ENCODE measurements at regions not wholly inside any gene's neighbourhood (a gene's known extent, or its start where the extent isn't known, plus 50 kb on each side); places are given as distances from the start of the nearest gene placed in this dataset.
"Not testable (repeated sequence)": the region's sequence is repeated elsewhere in the genome, so short reads cannot be mapped to it uniquely, and the experiment has no call there.

GRCh38 chr6:58047865-58048264 lies 730.4 kb downstream of the PRIM2 start:
- DNase-seq, result peak; percentile 1
- in situ Hi-C loops (cut with MboI; ENCODE audit: low pct_unique_long_range_greater_than_20kb, low sequenced_read_pairs), result not testable (repeated sequence)

- DNase-seq; in situ Hi-C loops (cut with MboI; ENCODE audit: low pct_unique_long_range_greater_than_20kb, low sequenced_read_pairs): not testable (repeated sequence)
Measured at GRCh38 chr6:58055465-58056176, 738.2 kb downstream of the PRIM2 start.

- DNase-seq; in situ Hi-C loops (cut with MboI; ENCODE audit: low pct_unique_long_range_greater_than_20kb, low sequenced_read_pairs): not testable (repeated sequence)
Measured at GRCh38 chr6:58059701-58060100, 742.3 kb downstream of the PRIM2 start.

- in situ Hi-C loops (cut with MboI; ENCODE audit: low pct_unique_long_range_greater_than_20kb, low sequenced_read_pairs), result not testable (repeated sequence)
Measured at GRCh38 chr6:58063542-58063941, 746.1 kb downstream of the PRIM2 start.

GRCh38 chr6:58067867-58068548 lies 750.6 kb downstream of the PRIM2 start:
- DNase-seq; in situ Hi-C loops (cut with MboI; ENCODE audit: low pct_unique_long_range_greater_than_20kb, low sequenced_read_pairs): not testable (repeated sequence)

More at GRCh38 chr6:58063542-58063941, 746.1 kb downstream of the PRIM2 start:
- DNase-seq, result not testable (repeated sequence)

GRCh38 chr6:58073263-58073662 lies 755.8 kb downstream of the PRIM2 start:
- in situ Hi-C loops (cut with MboI; ENCODE audit: low pct_unique_long_range_greater_than_20kb, low sequenced_read_pairs), result no loop called here
- no peak for DNase-seq

DNA sequence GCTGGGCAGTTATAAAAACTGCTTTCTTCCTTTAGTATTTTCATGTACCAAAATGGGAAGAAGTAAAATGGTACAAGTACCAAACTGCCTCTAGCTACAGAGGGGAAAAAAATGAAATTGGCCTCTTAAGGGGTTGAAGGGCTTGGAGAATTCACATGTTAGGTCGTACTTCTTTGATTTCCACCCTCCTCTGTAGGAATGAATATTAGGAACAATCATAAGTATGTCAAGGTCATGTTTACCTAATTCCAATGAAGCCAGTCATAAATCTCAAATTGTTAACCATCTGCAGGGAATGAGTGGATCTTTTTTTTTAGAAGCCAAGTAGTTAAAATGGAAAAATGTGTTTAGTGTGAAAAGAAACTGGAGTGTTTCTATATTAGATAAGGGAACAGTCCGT lies 772.6 kb downstream of the PRIM2 start:
- in situ Hi-C loops (cut with MboI; ENCODE audit: low pct_unique_long_range_greater_than_20kb, low sequenced_read_pairs); DNase-seq: not testable (repeated sequence)

DNA sequence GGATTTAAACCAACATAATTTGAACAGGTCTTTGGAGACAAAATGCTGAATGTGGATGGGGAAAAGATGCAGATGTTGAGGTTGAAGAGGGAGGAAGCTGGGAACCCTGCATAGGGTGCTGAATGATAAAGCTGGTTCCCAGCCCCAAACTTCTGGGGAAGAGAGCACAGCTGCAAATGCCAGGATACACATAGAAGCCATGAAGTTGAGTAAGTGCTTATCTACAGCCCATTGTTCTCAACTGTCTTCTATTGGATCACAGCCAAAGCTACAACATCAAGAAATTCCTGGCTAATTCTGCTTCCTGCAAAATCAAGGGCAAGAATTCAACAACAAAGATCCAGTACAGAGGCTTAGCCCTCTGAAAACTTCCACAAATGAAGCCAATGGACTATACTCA lies 779.8 kb downstream of the PRIM2 start:
- DNase-seq; in situ Hi-C loops (cut with MboI; ENCODE audit: low pct_unique_long_range_greater_than_20kb, low sequenced_read_pairs): not testable (repeated sequence)

- in situ Hi-C loops (cut with MboI; ENCODE audit: low pct_unique_long_range_greater_than_20kb, low sequenced_read_pairs), result no loop called here
- DNase-seq, result peak; percentile 0
Measured at GRCh38 chr6:58113960-58114359, 796.5 kb downstream of the PRIM2 start.

GRCh38 chr6:58117162-58117561 lies 799.7 kb downstream of the PRIM2 start:
- in situ Hi-C loops (cut with MboI; ENCODE audit: low pct_unique_long_range_greater_than_20kb, low sequenced_read_pairs), result not testable (repeated sequence)

DNA sequence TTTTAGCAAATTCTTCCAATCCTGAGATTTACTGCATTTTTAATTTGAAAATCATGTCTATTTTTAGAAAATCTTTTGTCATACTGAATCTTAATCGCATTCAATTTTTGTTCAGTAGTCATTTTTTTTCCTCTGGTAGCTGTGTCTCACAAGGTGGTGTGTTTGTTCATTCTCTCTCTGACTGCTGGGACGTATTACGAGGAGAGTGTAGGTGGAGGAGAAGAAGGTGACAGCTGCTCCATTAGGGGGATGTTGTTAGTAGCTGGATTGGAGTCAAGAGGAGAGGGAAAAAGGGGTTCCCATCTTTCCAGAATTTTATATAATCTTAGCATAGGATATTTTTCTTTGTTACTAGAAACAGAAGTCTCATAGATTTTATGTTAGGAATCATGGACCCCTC lies 804.2 kb downstream of the PRIM2 start:
- in situ Hi-C loops (cut with MboI; ENCODE audit: low pct_unique_long_range_greater_than_20kb, low sequenced_read_pairs); DNase-seq: not testable (repeated sequence)

More at GRCh38 chr6:58117162-58117561, 799.7 kb downstream of the PRIM2 start:
- DNase-seq, result not testable (repeated sequence)

GRCh38 chr6:58123770-58124169 lies 806.3 kb downstream of the PRIM2 start:
- in situ Hi-C loops (cut with MboI; ENCODE audit: low pct_unique_long_range_greater_than_20kb, low sequenced_read_pairs), result not testable (repeated sequence)

GRCh38 chr6:58128549-58128948 lies 811.1 kb downstream of the PRIM2 start:
- in situ Hi-C loops (cut with MboI; ENCODE audit: low pct_unique_long_range_greater_than_20kb, low sequenced_read_pairs); DNase-seq: not testable (repeated sequence)

More at GRCh38 chr6:58123770-58124169, 806.3 kb downstream of the PRIM2 start:
- DNase-seq, result not testable (repeated sequence)

DNA sequence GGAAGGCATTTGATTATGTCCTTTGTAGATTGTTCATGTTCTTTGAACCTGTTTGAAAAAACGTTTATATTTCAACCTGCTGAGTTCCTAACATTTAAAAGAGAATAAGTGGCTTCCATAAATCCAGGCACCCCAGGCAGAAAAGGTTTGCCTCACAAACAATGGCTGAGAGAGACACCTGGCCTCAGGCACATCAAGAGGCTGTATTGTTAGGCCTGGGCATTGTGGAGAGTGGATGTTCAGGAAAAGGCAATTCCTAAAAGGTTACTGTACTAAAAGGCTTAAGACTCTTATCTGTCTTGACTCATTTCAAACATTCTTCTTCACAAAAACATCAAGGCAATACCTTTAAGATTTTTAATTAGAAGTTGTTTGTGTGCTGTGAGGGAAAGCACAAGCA lies 811.7 kb downstream of the PRIM2 start:
- DNase-seq; in situ Hi-C loops (cut with MboI; ENCODE audit: low pct_unique_long_range_greater_than_20kb, low sequenced_read_pairs): not testable (repeated sequence)

DNA sequence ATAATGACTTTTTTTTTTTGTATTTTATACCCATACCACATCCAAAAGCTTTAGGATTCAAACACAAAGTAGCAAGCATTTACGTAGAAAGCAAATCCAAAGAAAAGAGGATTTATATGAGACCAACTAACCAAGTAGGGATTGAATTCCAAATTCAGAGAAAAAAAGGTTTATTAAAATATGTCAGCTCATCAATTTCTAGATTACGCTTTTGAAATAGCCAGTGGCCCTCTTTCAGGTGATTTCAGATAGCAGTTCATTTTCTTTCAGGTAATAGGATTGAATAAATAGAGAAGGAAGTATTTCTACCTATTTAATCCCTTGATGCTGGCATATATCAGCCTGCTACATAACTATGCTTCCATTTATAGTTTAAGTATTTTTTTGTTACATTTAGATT lies 822.3 kb downstream of the PRIM2 start:
- in situ Hi-C loops (cut with MboI; ENCODE audit: low pct_unique_long_range_greater_than_20kb, low sequenced_read_pairs); DNase-seq: not testable (repeated sequence)

DNA sequence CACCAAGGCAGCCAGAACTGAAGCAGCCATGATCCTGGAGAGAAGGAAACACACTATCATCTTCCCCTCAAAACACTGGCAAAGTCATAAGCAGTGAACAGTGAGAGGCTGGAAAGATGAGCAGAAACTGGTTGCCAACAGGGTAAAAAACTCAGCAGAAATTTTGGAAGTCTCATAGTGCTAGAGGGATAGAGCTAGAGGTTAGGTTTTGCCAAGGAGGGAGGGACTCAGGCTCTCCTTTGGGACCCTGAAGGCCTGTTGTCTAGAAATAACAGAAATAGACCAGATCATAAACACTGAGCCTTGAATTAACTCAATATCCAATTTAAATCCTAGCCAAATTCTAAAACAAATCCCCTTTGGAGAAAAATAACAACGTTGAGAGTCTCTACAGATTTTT lies 853.6 kb downstream of the PRIM2 start:
- DNase-seq; in situ Hi-C loops (cut with MboI; ENCODE audit: low pct_unique_long_range_greater_than_20kb, low sequenced_read_pairs): not testable (repeated sequence)

GRCh38 chr6:58181557-58182065 lies 864.2 kb downstream of the PRIM2 start:
- in situ Hi-C loops (cut with MboI; ENCODE audit: low pct_unique_long_range_greater_than_20kb, low sequenced_read_pairs); DNase-seq: not testable (repeated sequence)

- in situ Hi-C loops (cut with MboI; ENCODE audit: low pct_unique_long_range_greater_than_20kb, low sequenced_read_pairs); DNase-seq: not testable (repeated sequence)
Measured at GRCh38 chr6:58185300-58185699, 867.9 kb downstream of the PRIM2 start.

- DNase-seq; in situ Hi-C loops (cut with MboI; ENCODE audit: low pct_unique_long_range_greater_than_20kb, low sequenced_read_pairs): not testable (repeated sequence)
Measured at GRCh38 chr6:58193209-58193608, 875.8 kb downstream of the PRIM2 start.

GRCh38 chr6:58198301-58198700 lies 880.9 kb downstream of the PRIM2 start:
- in situ Hi-C loops (cut with MboI; ENCODE audit: low pct_unique_long_range_greater_than_20kb, low sequenced_read_pairs), result no loop called here
- no peak for DNase-seq

Measured in KBM-7 (cell line).